GM23338 (cell line): ENCODE measurements at regions not wholly inside any gene's neighbourhood (a gene's known extent, or its start where the extent isn't known, plus 50 kb on each side); places are given as distances from the start of the nearest gene placed in this dataset.

Experiments used
- CREB1 ChIP-seq: fragments of 250-450 bp; sonication (Bioruptor Pico); IDR thresholded peaks from 2 replicates; pipeline ENCODE4 v1.5.0; 2020; ENCODE audit warnings: low read depth, mild to moderate bottlenecking, moderate library complexity
- EZH2 ChIP-seq: fragments of 200-600 bp; sonication (generic); IDR thresholded peaks from one replicate; pipeline ENCODE4 v1.8.0; 2017; ENCODE audit warnings: antibody characterized with exemption, mild to moderate bottlenecking, low read depth; ENCODE audit not compliant: unreplicated experiment
- EZH2phosphoT487 ChIP-seq: fragments of 200-600 bp; sonication (generic); IDR thresholded peaks from one replicate; pipeline ENCODE4 v1.8.1; 2018; ENCODE audit warnings: antibody characterized with exemption; ENCODE audit not compliant: unreplicated experiment
- JUNB ChIP-seq: IDR thresholded peaks from one replicate; pipeline ENCODE4 v1.6.1; 2016; ENCODE audit warnings: antibody characterized with exemption; ENCODE audit not compliant: unreplicated experiment
- POLR2AphosphoS5 ChIP-seq: IDR thresholded peaks from 2 replicates; pipeline ENCODE4 v1.6.1; 2016; ENCODE audit warnings: antibody characterized with exemption, low read depth
- STAT1 ChIP-seq: IDR thresholded peaks from one replicate; pipeline ENCODE4 v1.6.1; 2016; ENCODE audit warnings: antibody characterized with exemption; ENCODE audit not compliant: unreplicated experiment
- TF ChIP-seq, protein P1 (sequence below), 2 experiments: fragments of 200-600 bp in 1 of 2; sonication (generic) in 1 of 2; conservative IDR thresholded peaks; 2 replicates each; pipeline versions ENCODE4 v1.5.1 to v1.6.1; 2016 to 2017; ENCODE audit warnings: antibody characterized with exemption in 2 of 2, low read depth in 2 of 2, mild to moderate bottlenecking in 2 of 2, moderate library complexity in 1 of 2
- TF ChIP-seq, protein P2 (sequence below): IDR thresholded peaks from one replicate; pipeline ENCODE4 v1.6.1; 2018; ENCODE audit warnings: antibody characterized with exemption; ENCODE audit not compliant: unreplicated experiment
- TF ChIP-seq, protein P3 (sequence below): IDR thresholded peaks from 2 replicates; pipeline ENCODE4 v1.6.1; 2016; ENCODE audit warnings: antibody characterized with exemption

DNA sequence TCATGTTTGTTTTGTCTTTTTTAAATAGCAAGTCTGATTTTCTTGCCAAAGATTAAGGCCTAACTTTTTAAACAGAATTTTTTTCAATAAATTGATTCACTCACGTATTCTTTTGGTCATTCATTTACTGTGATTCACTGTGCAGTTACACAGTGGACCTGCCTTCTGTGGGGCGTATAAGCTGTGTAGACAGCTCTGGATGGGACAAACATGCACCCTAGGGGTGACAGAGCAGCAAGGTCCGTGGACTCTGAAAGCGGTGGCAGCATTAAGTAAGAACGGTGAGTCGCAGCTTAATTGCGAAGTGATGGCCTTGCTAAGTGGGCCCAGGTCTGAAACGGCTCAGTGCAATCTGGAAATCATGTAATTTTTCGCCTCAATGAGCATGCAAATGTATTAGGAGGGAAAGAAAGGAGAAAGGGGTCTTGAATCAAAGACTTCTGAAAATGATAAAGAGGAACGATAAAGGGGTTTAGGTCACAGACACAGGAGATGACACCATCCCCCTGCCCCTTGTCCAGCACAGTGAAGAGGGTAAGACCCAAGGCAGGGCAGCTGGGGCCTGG, 113.1 kb downstream of the SPATA19 start:
- TF ChIP-seq, protein P1, sequence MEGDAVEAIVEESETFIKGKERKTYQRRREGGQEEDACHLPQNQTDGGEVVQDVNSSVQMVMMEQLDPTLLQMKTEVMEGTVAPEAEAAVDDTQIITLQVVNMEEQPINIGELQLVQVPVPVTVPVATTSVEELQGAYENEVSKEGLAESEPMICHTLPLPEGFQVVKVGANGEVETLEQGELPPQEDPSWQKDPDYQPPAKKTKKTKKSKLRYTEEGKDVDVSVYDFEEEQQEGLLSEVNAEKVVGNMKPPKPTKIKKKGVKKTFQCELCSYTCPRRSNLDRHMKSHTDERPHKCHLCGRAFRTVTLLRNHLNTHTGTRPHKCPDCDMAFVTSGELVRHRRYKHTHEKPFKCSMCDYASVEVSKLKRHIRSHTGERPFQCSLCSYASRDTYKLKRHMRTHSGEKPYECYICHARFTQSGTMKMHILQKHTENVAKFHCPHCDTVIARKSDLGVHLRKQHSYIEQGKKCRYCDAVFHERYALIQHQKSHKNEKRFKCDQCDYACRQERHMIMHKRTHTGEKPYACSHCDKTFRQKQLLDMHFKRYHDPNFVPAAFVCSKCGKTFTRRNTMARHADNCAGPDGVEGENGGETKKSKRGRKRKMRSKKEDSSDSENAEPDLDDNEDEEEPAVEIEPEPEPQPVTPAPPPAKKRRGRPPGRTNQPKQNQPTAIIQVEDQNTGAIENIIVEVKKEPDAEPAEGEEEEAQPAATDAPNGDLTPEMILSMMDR (conservative IDR thresholded peaks at IDR 0.05; ENCODE audit: low read depth in 2 of 2): no peak; a peak in 1 of 4 replicates
- no peak for TF ChIP-seq CREB1 (CRISPR knock-in tag)
- TF ChIP-seq, protein P2, sequence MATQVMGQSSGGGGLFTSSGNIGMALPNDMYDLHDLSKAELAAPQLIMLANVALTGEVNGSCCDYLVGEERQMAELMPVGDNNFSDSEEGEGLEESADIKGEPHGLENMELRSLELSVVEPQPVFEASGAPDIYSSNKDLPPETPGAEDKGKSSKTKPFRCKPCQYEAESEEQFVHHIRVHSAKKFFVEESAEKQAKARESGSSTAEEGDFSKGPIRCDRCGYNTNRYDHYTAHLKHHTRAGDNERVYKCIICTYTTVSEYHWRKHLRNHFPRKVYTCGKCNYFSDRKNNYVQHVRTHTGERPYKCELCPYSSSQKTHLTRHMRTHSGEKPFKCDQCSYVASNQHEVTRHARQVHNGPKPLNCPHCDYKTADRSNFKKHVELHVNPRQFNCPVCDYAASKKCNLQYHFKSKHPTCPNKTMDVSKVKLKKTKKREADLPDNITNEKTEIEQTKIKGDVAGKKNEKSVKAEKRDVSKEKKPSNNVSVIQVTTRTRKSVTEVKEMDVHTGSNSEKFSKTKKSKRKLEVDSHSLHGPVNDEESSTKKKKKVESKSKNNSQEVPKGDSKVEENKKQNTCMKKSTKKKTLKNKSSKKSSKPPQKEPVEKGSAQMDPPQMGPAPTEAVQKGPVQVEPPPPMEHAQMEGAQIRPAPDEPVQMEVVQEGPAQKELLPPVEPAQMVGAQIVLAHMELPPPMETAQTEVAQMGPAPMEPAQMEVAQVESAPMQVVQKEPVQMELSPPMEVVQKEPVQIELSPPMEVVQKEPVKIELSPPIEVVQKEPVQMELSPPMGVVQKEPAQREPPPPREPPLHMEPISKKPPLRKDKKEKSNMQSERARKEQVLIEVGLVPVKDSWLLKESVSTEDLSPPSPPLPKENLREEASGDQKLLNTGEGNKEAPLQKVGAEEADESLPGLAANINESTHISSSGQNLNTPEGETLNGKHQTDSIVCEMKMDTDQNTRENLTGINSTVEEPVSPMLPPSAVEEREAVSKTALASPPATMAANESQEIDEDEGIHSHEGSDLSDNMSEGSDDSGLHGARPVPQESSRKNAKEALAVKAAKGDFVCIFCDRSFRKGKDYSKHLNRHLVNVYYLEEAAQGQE: no peak
- TF ChIP-seq EZH2phosphoT487: no peak
- no peak for TF ChIP-seq JUNB
- no peak for TF ChIP-seq EZH2
- no peak for TF ChIP-seq POLR2AphosphoS5
- TF ChIP-seq, protein P3, sequence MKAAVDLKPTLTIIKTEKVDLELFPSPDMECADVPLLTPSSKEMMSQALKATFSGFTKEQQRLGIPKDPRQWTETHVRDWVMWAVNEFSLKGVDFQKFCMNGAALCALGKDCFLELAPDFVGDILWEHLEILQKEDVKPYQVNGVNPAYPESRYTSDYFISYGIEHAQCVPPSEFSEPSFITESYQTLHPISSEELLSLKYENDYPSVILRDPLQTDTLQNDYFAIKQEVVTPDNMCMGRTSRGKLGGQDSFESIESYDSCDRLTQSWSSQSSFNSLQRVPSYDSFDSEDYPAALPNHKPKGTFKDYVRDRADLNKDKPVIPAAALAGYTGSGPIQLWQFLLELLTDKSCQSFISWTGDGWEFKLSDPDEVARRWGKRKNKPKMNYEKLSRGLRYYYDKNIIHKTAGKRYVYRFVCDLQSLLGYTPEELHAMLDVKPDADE: no peak
- no peak for TF ChIP-seq STAT1
